HCT116 (cell line): ENCODE measurements at regions not wholly inside any gene's neighbourhood (a gene's known extent, or its start where the extent isn't known, plus 50 kb on each side); places are given as distances from the start of the nearest gene placed in this dataset.

ENCODE experiments used
- CTCF ChIP-seq, 3 experiments: fragments of 200-600 bp in 1 of 3; sonication (generic) in 1 of 3; IDR thresholded peaks in 2 of 3; conservative IDR thresholded peaks in 1 of 3; 2 replicates each; pipeline ENCODE4 v1.5.1; 2012 to 2017; ENCODE audit warnings: low read depth in 2 of 3, low read length in 2 of 3, antibody characterized with exemption in 1 of 3, borderline replicate concordance in 1 of 3, control low read depth in 1 of 3, mild to moderate bottlenecking in 1 of 3, mixed read lengths in 1 of 3, mixed run types in 1 of 3, moderate library complexity in 1 of 3; ENCODE audit not compliant: insufficient read depth in 1 of 3
- EZH2 ChIP-seq: fragments of 200-600 bp; sonication (generic); IDR thresholded peaks from 2 replicates; pipeline ENCODE4 v1.6.1; 2017; ENCODE audit warnings: antibody characterized with exemption, mixed run types
- EZH2phosphoT487 ChIP-seq: fragments of 200-600 bp; IDR thresholded peaks from 2 replicates; pipeline ENCODE4 v1.6.1; 2018; ENCODE audit warnings: antibody characterized with exemption, borderline replicate concordance
- JUND ChIP-seq: IDR thresholded peaks from 2 replicates; pipeline ENCODE4 v1.6.1; 2012
- MAX ChIP-seq: IDR thresholded peaks from 2 replicates; pipeline ENCODE4 v1.6.1; 2012
- POLR2AphosphoS5 ChIP-seq: IDR thresholded peaks from 2 replicates; pipeline ENCODE4 v1.6.1; 2011; ENCODE audit warnings: mild to moderate bottlenecking, low read depth, low read length, moderate library complexity
- REST ChIP-seq: IDR thresholded peaks from 2 replicates; pipeline ENCODE4 v1.6.1; 2012; ENCODE audit warnings: low read depth
- SIN3A ChIP-seq: IDR thresholded peaks from 2 replicates; pipeline ENCODE4 v1.6.1; 2012; ENCODE audit warnings: low read depth
- ZNF274 ChIP-seq: fragments of 200-500 bp; sonication (Bioruptor generic); IDR thresholded peaks from 2 replicates; pipeline ENCODE4 v1.6.1; 2014; ENCODE audit warnings: mild to moderate bottlenecking, low read depth, low read length, inconsistent platforms

GRCh38 chr17:71727292-71727691, 393.5 kb upstream of the SOX9 start:
- TF ChIP-seq JUND (no peak), CTCF (IDR thresholded peaks at IDR 0.05 in 2 of 3, conservative IDR thresholded peaks at IDR 0.05 in 1 of 3; ENCODE audit: borderline replicate concordance in 1 of 3, insufficient read depth in 1 of 3, low read depth in 2 of 3, low read length in 2 of 3) (no peak), EZH2 (no peak), REST (no peak), EZH2phosphoT487 (no peak), POLR2AphosphoS5 (no peak), SIN3A (no peak), MAX (no peak), ZNF274 (no peak)
